NCI-H345 treated with DMSO at 0.1 percent for 48 hours (cell line): ENCODE measurements at regions not wholly inside any gene's neighbourhood (a gene's known extent, or its start where the extent isn't known, plus 50 kb on each side); places are given as distances from the start of the nearest gene placed in this dataset.

Experiments
- DNase-seq: peaks from one replicate; lab custom pipeline; 2025; ENCODE audit not compliant: unreplicated experiment; lab: John Stamatoyannopoulos, UW

DNA sequence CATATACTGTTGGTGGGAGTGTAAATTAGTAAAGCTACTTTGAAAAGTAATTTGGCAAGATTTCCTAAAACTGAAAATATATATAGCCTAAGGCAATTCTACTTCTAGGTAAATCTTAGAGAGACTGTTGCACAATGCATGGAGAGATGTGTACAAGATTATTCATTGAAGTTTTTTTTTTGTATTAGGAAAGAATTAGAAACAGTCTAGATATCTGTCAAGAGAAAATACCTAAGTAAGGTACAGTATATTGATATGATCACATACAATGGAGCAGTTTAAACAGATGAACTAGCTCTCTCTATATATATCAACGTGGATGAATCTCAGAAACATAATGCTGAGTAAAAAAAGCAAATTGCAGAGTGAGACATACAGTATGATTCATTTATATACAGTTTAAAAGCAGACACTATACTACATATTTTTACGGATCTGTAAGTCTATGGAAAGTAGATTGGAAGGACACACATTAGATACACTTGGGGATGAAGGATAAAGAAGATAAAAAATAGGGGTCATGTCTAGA, 59.3 kb upstream of the ACVR1 start:
- no peak for DNase-seq

DNA sequence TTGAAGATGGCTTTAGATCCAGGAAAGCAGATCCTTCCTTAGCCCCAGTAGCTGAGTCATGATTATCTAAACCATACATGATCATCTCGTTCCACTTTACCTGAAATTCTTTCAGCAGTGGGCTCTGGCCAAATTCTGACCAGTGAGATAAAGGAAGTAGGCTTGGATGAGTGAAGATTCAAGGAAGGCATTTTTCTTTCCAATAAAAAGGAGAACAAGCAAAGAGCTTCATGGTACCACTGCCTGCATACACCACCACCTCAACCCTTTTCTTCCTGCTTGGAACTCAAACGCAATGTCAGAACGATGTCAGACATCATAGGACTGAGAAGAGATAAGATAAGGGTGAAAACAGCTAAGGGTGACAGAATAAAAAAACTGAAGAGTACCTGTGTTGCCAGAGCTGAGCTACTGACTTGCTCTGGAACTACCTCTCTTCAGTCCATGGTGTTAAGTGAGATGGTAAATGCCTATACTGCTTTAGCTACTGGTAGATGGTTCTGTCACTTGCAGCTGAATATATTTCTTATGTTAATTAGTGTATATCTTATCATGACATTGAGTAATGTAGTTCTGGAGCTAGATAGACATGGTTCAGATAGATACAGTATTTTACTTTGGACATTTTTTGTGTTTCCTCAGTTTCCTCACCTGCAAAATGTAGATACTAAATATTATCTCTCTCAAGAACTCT, 58.7 kb upstream of the ACVR1 start:
- no peak for DNase-seq

GRCh38 chr2:157933160-157933920, 57.2 kb upstream of the ACVR1 start:
- DNase-seq = peak; percentile 2

DNA sequence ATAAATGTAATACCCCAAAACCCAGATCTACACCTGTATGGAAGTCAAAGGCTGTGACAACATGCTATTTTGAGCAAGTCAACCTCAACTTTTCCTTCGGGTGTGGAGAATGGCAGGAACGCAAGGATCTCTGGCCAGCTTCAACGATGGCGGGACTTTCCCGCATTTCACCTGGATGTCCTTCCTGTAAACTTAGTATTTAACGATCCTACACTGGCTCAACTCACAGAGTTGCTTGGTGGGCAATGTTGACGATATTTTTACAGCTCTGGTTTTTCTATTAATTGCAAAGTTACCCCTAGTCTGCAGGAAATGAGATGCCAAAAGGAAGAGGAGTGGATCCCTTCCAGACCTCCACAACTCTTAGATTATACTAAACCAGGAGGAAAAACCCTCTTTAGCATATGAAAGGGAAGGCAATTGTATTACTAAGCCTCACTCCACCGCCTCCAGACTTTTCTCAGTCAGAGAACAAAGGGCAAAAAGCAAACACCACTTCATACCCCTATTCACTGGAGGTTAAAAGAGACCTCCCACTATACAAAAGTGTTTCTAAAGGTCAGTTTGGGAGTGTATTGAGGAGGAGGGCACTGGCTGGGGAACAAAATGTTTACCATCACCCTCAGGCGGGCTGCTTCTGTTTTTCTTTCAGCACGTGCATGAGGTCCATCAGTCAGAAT, 56.5 kb upstream of the ACVR1 start:
- DNase-seq = peak; percentile 51

- no peak for DNase-seq
Observed at GRCh38 chr2:157931542-157931941, 55.4 kb upstream of the ACVR1 start.

GRCh38 chr2:157930728-157931127, 54.6 kb upstream of the ACVR1 start:
- DNase-seq = no peak

DNA sequence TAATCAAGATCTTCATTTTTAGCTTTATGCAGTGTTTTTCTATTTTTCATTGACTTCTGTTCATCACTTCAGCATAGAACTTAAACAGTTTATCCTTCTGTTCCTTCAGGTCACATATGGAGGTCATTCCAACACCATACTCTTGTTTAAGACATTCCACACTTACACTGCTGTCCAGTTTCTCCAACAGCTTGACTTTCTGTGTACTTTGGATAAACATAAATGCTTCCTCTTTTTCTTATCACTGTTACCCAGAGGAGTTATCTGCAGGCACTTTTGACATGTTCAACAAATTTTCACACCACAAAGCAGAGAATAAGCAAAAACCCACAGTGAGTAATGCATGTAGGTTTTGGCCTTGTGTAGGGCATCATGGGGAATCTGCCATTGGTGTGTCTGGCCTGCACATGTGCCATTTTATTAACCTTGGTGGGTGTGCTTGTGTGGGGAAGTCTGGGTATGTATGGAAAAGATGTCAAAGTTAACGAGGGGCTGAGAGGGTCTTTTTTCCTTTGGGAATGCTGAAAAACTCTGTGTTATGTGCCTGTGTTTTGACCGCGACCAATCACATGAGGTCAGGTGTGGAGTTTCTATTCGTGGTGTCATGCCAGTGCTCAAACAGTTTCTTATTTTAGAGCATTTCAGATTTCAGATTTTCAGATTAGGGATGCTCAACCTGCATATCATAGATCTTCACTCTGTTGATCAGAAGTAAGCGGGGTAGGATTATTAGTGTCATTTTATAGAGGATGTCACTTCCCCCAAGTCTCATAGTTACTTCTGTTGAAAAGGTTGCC, 53.9 kb upstream of the ACVR1 start:
- DNase-seq = no peak

DNA sequence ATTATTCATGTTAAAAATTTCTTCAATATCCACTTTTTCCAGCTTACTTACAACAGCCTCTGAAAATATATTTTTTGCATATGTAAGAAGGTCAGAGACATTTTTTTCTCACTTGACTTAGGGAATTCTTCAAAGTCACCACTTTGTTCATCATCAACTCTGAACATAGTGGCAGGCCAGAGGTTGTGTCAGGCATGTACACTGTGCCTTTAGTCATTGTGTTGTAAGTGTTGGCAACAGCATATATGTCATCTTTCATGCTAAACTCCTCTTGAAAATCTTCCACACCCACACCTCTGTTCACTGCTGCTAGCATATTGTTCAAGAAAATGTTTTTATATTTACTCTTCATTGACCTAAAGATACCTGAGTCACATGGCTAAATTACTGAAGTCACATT, 52.2 kb upstream of the ACVR1 start:
- no peak for DNase-seq

GRCh38 chr2:157927155-157927554, 51.0 kb upstream of the ACVR1 start:
- no peak for DNase-seq
